GM18517 (cell line): ENCODE measurements at regions not wholly inside any gene's neighbourhood (a gene's known extent, or its start where the extent isn't known, plus 50 kb on each side); places are given as distances from the start of the nearest gene placed in this dataset.
"Not testable (repeated sequence)": the region's sequence is repeated elsewhere in the genome, so short reads cannot be mapped to it uniquely, and the experiment has no call there.

Experiments used
- ATAC-seq: cut with Tn5 transposase; IDR thresholded peaks from one replicate; pipeline ENCODE4 v1.9.1; 2021; ENCODE audit warnings: mild to moderate bottlenecking, moderate library complexity; ENCODE audit not compliant: unreplicated experiment

DNA sequence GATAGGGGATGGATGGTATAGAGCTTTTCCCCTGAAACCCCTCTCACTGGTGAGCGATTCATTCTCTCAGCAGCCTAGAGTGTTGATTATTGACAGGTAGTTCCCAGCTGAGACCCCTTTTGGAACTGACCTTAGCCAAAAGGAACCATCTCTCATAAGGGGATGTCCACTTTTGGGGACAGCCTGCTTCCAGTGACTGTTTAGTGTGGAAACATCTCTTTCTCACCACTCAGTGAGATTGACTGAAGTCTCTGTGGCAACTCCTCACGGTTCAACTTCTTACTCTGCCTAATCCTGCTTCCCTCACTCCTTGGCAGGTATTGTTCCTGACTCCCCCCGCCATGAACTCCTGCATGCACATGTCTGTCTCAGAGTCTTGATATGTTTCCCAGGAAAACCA is 529.2 kb upstream of the ATP2B1 start:
- ATAC-seq, result no peak

DNA sequence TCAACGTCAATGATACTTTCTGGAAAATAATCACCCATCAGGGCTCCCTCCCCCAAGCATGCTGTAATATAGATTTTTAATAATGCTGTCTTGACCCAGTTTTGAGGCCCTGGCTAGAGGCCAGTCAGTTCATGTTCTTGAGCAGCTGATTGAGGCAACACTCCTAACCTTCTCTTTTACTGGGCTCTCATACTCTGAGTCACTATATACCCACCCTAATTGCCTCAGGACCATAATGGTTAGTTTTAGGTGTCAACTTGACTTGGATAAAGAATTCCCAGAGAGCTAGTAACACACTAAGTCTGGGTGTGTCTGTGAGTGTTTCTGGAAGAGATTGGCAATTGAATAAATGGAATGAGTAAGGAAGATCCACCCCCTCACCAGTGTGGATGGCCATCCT is 527.0 kb upstream of the ATP2B1 start:
- ATAC-seq, result no peak

DNA sequence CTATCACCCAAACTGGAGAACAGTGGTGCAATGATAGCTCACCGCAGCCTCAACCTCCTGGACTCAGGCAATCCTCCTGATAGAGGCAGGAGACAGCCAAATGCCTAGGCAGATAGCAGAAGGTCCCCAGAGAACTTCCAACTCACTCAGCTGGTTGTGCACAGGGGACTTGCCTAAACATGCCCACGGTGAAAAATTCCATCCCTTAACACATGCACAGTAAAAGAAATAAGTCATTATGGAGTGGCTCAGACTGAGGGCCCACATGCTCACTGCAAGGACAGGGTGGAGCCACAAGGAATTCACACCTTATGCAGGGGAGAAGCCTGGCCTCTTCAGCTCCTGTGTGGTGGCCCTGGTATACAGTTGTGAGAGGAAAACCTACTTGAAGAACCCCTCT is 525.8 kb upstream of the ATP2B1 start:
- ATAC-seq, result no peak

DNA sequence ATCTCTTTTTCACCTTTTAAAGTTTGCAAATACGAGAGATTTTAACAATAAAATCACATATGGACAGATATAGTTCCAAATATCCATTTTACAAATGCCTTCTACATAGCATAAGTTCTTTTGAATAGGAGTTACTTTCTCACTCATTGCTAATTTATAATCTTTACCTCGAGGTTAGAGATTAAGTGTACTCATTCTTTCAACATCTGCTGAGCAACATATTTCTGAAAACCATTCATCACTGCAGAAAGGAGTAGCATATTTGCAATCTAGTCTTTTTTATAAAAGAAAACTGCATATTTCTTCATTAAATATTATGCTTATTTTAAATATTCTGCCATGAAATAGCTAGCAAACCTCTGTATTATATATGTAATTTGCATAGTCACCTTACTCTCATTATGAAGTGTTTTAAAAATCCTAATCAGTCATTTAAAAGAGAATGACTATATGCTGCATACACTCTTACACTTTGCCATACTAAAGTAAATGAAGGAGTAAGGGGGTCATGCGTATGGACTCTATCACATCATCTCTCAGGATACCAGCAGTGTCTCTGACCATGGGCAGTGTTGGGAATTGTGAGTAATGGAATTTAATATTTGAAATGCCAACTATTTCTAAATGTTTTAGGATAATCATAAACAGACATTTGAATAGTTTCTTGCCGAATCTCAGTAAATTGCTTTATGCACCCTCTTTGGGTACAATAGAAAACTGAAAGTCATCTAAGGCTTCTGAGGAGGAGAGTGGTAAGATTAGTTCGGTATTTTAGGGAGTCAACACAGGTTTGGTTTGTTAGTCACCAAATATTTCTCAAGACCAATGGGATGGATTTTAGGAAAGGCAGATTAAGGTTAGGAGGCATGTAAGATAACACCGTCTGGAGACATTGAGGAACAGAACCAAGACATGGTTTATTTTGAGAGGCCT is 524.8 kb upstream of the ATP2B1 start:
- no peak for ATAC-seq

DNA sequence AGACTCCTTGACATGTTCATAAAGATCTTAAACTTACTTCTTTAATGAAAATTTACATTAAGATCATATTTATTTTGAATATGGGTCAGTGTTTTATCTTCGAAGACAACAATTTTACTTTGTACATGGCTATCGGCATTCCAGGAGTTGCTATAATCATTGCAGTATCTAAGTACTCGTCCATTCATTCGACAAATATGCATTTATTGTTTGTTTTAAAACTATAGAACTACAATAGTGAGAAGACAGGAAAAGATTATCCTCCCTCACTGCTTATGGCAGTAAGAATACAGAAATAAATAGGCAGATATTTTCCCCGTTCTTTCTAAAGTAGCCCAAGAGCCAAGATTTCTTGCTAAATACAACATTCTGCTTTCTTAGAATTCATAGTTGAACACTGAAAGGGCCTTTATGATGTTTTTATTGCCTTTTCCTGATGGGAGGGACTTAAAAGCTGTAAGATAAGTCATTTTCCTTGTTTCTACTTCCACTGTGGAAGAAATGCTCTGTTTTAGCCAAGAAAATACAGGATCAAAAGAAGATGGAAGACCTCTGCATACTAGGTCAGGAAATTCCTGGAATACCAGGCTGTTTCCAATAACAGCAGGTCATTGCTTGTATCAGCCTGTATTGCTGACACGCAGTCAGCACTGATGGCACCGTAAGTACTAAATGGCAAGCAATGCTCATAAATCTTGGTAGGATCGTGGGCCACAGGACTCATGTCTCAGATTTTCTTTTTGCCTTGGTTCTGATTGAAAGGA is 521.0 kb upstream of the ATP2B1 start:
- no peak for ATAC-seq

DNA sequence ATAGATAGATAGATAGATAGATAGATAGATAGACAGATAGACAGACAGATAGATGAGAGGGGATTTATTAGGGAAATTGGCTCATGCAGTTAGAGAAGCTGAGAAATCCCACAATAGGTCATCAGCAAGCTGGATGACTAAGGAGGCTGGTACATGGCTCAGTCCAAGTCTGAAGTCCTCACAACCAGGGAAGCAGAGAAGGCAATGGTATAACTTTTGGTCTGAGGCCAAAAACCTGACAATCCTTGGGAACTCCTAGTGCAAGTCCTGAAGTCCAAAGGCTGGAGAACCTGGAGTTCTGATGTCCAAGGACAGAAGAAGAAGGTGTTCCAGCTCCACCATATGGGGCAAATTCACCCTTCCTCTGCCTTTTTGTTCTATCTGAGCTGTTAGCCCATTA is 517.6 kb upstream of the ATP2B1 start:
- no peak for ATAC-seq

DNA sequence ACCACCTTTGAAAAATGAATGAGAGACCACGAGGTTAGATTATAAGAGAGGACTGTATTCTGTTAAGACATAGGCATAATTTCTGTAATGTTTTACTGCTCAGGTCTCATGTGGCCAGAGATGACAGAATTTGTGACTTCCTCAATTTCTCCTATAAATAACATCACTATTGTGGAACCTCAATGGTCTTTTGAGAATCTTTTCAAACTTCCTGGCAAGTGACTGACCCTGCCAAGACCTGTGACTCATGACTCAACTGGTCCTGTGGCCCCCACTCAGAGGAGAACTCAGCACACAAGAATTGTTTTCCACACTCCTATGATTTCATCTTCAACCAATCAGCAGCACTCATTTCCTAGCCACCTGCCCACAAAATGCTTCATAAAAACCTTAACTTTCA is 508.2 kb upstream of the ATP2B1 start:
- no peak for ATAC-seq

DNA sequence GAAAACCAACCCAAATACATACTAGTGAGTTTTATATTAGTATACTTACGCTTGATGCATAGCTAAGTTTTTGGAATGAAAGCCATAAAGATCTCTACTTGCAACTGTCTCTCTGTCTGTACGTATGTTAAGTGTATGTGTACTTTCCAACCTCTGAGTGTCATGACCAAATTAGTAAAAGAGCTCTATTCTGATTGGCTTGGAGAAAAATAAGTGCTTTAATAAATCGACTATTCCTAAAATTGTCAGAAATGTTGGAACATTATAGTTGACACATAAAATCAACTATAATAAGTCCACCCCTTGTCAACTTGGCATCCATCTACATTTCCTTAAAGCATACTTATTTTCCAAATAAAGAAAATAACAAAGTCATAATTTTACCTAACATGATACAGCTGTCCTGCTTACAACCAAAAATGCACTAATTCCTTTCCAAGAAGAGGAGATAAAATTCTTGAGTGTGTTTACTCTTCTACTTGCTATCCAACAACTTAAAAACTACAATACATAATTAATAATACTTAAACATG is 507.4 kb upstream of the ATP2B1 start:
- no peak for ATAC-seq

DNA sequence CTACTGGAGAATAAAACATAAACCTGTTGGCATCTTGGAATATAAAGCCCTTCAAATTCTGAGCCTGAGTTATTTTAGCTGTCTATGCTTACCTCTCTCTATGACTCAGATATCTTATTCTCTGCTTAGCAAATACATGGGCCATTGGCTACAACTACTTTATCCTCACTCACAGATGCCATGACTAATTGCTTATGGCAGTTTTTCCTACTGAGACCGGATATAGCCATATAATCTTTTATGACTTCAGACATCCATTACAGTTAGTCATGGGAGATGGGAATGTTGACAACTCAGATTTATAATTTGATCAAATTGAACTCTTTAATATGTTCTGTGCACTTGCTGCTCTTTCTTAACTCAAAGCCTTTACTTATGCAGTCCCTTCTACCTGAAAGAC is 502.4 kb upstream of the ATP2B1 start:
- no peak for ATAC-seq

DNA sequence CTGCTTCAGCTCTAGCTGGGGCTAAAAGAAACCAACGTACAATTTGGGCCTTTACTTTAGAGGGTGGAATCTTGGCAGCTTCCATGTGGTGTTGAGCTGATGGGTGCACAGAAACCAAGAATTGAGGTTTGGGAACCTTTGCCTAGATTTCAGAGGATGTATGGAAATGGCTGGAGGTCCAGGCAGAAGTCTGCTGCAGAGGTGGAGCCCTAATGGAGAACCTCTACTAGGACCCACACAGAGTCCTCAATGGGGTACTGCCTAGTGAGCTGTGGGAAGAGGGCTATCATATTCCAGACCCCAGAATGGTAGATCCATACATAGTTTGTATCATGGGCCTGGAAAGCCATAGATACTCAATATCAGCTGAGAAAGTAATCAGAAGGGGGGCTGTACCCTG is 500.4 kb upstream of the ATP2B1 start:
- no peak for ATAC-seq

DNA sequence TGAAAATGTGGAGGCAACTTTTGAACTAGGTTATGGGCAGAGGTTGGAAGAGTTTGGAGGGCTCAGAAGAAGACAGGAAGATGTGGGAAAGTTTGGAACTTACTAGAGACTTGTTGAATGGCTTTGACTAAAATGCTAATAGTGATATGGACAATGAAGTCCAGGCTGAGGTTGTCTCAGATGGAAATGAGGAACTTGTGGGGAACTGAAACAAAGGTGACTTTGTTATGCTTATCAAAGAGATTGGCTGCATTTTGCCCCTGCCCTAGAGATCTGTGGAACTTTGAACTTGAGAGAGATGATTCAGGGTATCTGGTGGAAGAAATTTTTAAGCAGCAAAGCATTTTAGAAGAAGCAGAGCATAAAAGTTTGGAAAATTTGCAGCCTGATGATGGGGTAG is 499.7 kb upstream of the ATP2B1 start:
- ATAC-seq, result not testable (repeated sequence)

DNA sequence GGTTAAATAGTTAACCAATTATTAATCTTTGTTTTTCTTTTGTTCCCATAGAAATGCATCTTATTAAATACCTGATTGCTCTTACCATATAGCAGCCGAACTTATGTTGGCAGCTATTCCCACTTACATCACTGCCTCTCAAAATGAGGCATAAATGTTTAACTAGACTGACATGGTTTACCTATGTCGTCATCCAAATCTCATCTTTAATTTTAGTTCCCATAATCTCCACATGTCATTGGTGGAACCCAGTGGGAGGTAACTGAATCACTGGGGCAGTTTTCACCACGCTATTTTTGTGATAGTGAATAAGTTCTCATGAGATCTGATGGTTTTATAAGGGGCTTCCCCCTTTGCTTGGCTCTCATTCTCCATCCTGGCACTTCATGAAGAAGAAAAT is 499.2 kb upstream of the ATP2B1 start:
- no peak for ATAC-seq

DNA sequence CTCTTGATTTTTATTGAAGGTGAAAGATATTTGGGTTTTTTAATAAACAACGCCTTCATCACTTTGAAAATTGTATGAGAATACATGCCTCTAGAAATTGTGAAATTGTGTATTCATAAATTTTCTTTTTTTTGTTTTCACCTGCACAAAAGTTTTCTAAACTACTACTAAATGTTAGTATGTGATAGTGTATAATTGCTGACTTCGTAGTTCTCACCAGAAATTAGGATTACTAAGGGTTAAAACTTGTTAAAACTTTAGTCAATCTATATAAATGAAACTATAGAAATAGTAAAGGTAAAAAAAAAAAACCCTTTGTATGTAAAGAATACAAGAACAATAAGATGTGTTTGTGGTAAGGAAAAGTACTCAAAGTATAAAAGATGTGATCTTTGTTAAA is 496.5 kb upstream of the ATP2B1 start:
- ATAC-seq, result no peak

DNA sequence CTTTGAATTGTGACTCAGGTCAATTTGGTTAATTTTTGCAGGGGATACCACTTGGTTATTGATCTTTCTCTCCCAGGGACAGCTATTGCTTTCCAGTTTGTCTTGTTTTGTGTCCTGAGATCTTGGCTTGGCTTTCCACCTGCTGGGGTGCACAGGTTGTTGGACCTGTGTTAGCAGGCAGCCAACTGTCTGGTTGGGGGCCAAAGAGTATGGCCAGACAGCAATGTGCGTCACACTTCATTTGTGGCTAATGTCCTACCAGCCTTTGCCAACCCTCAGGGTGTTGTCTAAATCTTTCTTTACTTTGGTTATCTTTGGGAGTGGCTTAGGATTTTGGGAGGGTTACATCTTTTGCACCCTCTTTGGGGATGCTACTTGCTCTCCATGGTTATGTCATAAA is 494.9 kb upstream of the ATP2B1 start:
- no peak for ATAC-seq

DNA sequence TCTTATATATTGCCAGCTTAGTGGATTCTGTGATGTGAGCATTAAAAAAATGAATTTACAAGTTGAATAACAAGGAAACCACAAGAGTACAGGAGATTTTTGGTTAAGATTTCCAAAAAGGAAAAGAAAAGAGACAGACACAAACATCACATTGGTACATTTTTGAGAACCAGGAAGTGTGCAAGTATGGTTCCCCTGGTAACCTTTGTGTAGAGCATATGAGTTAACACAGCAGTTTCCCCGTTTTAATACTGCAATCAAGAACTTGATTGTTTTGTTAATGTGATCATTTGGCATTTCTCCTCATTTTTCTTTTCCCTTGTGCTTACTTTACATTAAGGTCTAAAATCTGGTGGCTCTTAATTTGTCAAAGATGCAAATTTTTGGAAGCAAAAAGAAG is 490.4 kb upstream of the ATP2B1 start:
- no peak for ATAC-seq

DNA sequence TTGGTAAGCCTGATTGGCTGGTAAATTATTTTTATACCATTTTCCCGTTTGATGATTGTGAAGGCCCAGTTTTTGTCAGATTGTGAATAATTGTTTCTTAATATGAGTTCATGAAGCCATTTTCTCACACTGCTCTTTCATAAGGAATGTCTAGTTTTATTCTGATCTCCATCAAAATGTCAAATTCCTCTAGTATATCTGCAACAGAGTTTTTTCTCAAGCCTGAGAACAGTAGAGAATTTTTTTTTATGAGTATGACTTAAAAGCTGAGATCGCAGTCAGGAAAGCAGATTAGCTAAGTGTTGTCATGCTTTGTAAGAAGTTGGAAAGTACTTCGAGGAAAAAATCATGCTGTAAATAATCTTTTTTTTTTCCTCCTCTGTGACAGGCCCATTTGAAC is 484.9 kb upstream of the ATP2B1 start:
- ATAC-seq, result no peak

DNA sequence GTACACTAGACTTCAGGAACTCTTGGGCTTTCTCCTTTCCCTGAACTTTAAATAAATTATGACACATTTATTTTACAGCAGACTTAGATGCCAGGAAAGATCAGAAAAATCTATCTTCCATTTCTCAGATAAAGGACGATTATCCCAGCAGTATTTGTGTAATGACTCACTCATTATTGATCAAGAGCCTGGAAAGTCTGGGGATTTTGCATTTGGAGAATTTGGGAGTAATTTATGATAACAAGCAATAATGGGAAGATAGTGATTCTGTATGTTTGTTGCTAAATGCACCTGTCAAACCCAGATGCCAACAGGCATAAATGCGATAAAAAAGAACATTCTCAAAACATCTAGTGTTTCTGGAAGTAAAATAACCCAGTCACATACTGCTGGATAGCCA is 480.2 kb upstream of the ATP2B1 start:
- ATAC-seq, result no peak

DNA sequence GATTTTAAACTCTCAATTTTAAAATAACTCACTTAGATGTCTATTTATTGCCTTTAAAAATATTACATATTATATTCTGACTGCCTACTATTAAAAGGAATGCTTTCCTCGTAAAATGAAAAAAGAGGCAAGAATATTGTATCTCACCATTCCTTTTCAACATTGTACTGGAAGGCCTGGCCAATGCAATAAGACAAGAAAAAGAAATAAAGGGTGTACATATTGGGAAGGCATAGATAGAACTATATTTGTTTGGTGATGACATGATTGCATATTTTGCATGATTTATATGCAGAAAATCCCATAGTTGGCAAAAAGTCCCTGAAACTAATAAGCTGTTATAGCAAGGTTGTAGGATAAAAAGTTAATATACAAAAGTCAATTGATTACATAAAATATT is 474.6 kb upstream of the ATP2B1 start:
- no peak for ATAC-seq

DNA sequence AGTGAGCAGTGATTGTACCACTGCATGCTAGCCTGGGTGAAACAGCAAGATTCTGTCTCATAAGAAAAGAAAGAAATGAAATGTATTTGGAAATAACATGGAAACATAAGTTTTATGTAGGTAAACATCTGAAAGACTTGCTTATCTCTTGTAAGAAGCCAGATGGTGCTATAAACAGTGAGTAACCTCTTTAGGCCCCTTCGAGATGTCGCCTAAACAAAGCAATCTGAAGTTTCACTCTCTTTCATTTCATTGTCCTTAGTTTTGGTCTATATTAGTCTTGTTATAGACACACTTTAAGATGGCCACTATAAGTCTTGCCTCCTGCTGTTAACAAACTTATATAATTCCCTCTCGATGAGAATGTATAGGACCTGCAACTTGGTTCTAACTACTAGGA is 472.6 kb upstream of the ATP2B1 start:
- ATAC-seq, result no peak

DNA sequence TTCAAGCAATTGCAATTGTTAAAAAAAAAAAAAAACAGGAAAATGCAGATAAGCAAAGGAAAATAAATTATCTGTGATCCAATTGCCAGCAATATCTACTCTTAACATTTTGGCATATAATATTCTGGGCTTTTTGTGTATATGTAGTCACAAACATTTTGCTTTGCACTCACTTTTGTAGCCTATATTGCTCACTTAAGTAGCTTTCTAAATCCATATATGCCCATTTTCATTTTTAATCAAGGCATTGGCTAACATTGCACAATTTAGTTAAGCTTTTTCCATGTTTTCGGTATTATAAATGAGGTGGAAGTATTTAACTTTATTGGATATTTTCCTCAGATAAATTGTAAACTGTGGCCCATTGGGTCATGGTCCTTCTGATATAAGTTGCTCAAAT is 466.3 kb upstream of the ATP2B1 start:
- no peak for ATAC-seq

DNA sequence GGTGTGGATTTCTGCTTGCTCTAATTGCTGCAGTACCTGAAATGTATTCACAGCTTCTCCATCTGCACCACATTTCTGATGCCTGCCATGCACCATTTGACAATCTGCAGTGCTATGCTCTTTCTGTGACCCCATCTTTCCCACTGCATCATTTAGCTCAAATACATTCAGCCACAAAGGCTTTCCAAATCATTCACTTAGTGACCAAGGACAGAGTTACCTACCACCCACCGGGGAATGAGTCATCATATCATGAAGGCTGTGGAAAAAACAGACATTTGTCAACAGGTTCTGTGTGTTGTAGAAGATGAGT is 465.5 kb upstream of the ATP2B1 start:
- ATAC-seq, result no peak

DNA sequence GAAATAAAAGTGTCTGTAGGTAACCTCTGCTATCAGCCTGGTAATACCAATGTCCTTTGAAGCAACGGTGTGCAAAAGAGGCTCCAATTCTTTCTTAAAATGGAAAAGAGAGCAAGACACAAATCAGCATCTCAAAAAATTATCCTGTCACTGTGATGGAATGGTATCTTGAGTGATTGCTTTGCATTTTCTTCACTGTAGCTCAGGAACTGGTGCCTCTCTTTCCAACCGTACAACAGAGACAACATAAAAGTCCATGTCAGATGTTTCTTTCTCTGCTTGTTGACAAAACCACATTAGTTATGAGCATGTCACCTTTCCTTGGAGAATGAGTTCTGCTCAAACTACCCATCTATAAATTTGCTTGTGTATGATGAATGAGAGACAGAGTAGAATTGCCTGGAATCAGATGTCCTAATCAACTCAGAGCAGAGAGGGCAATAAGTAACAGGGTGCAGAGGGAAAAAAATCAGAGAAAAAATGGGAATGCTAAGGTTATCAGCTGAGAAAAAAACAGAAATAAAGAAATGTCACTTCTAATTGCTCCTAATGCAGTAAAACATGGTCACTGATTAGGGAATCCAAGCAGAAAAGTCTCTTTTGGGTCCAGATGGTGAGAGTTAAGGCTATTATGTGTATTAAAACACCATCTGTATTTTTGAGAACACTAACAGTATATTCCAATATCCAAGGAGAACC is 465.0 kb upstream of the ATP2B1 start:
- ATAC-seq, result no peak
